ENCODE measurements at regions not wholly inside any gene's neighbourhood (a gene's known extent, or its start where the extent isn't known, plus 50 kb on each side); places are given as distances from the start of the nearest gene placed in this dataset.
"Not testable (repeated sequence)": the region's sequence is repeated elsewhere in the genome, so short reads cannot be mapped to it uniquely, and the experiment has no call there.

- Mint-ChIP-seq H3K27me3 (ENCODE audit: low read depth) (no peaks in the 10 kb centered on the region), H3K4me3 (no peak overlapping the region), H3K9me3 (peaks cover 74% of the 10 kb centered on the region), H3K36me3 (ENCODE audit: low read depth) (peaks cover 51% of the 10 kb centered on the region), H3K4me1 (ENCODE audit: low read depth) (peaks cover 13% of the 10 kb centered on the region), H3K27ac (no peak overlapping the region)
Measured at GRCh38 chr2:7755879-7756278, 838.7 kb downstream of the RNF144A start.

GRCh38 chr2:7758073-7758759 is 841.0 kb downstream of the RNF144A start:
- peak overlapping the region; percentile 18 for H3K27ac Mint-ChIP-seq
- H3K4me1 Mint-ChIP-seq (ENCODE audit: low read depth), result peaks cover 13% of the 10 kb centered on the region
- H3K9me3 Mint-ChIP-seq, result peaks cover 74% of the 10 kb centered on the region
- H3K4me3 Mint-ChIP-seq, result no peak overlapping the region
- H3K27me3 Mint-ChIP-seq (ENCODE audit: low read depth), result no peaks in the 10 kb centered on the region
- H3K36me3 Mint-ChIP-seq (ENCODE audit: low read depth), result peaks cover 47% of the 10 kb centered on the region

GRCh38 chr2:7759898-7760297 is 842.7 kb downstream of the RNF144A start:
- Mint-ChIP-seq H3K4me3 (no peak overlapping the region), H3K36me3 (ENCODE audit: low read depth) (peaks cover 44% of the 10 kb centered on the region), H3K27me3 (ENCODE audit: low read depth) (no peaks in the 10 kb centered on the region)

GRCh38 chr2:7763418-7763817 is 846.2 kb downstream of the RNF144A start:
- not testable (repeated sequence) for H3K4me3 Mint-ChIP-seq; H3K4me1 Mint-ChIP-seq (ENCODE audit: low read depth); H3K27ac Mint-ChIP-seq; H3K27me3 Mint-ChIP-seq (ENCODE audit: low read depth)
- H3K9me3 Mint-ChIP-seq, result peaks cover 41% of the 10 kb centered on the region
- peaks cover 29% of the 10 kb centered on the region for H3K36me3 Mint-ChIP-seq (ENCODE audit: low read depth)

More at GRCh38 chr2:7759898-7760297, 842.7 kb downstream of the RNF144A start:
- Mint-ChIP-seq H3K27ac (no peak overlapping the region), H3K4me1 (ENCODE audit: low read depth) (peaks cover 13% of the 10 kb centered on the region), H3K9me3 (peaks cover 70% of the 10 kb centered on the region)

- H3K4me3 Mint-ChIP-seq, result no peak overlapping the region
- H3K4me1 Mint-ChIP-seq (ENCODE audit: low read depth), result peaks cover 6% of the 10 kb centered on the region
- H3K27ac Mint-ChIP-seq, result no peak overlapping the region
- no peaks in the 10 kb centered on the region for H3K27me3 Mint-ChIP-seq (ENCODE audit: low read depth)
- H3K36me3 Mint-ChIP-seq (ENCODE audit: low read depth), result peaks cover 27% of the 10 kb centered on the region
- H3K9me3 Mint-ChIP-seq, result peaks cover 44% of the 10 kb centered on the region
Measured at GRCh38 chr2:7765236-7765635, 848.0 kb downstream of the RNF144A start.

GRCh38 chr2:7766088-7766722 is 849.0 kb downstream of the RNF144A start:
- Mint-ChIP-seq H3K4me1 (ENCODE audit: low read depth) (peaks cover 6% of the 10 kb centered on the region), H3K27me3 (ENCODE audit: low read depth) (no peaks in the 10 kb centered on the region), H3K27ac (peak overlapping the region; percentile 37), H3K36me3 (ENCODE audit: low read depth) (peaks cover 27% of the 10 kb centered on the region), H3K9me3 (peaks cover 44% of the 10 kb centered on the region), H3K4me3 (no peak overlapping the region)

GRCh38 chr2:7766978-7767565 is 849.9 kb downstream of the RNF144A start:
- Mint-ChIP-seq H3K27ac (peak overlapping the region; percentile 37), H3K27me3 (ENCODE audit: low read depth) (no peaks in the 10 kb centered on the region), H3K4me1 (ENCODE audit: low read depth) (peaks cover 9% of the 10 kb centered on the region), H3K36me3 (ENCODE audit: low read depth) (peaks cover 26% of the 10 kb centered on the region), H3K4me3 (no peak overlapping the region), H3K9me3 (peaks cover 41% of the 10 kb centered on the region)

GRCh38 chr2:7767902-7768301 is 850.7 kb downstream of the RNF144A start:
- peaks cover 15% of the 10 kb centered on the region for H3K4me1 Mint-ChIP-seq (ENCODE audit: low read depth)
- no peaks in the 10 kb centered on the region for H3K27me3 Mint-ChIP-seq (ENCODE audit: low read depth)
- peaks cover 20% of the 10 kb centered on the region for H3K36me3 Mint-ChIP-seq (ENCODE audit: low read depth)
- H3K27ac Mint-ChIP-seq, result no peak overlapping the region
- H3K4me3 Mint-ChIP-seq, result no peak overlapping the region
- peaks cover 34% of the 10 kb centered on the region for H3K9me3 Mint-ChIP-seq

GRCh38 chr2:7771781-7772180 is 854.6 kb downstream of the RNF144A start:
- H3K27me3 Mint-ChIP-seq (ENCODE audit: low read depth), result no peaks in the 10 kb centered on the region
- H3K36me3 Mint-ChIP-seq (ENCODE audit: low read depth), result peaks cover 13% of the 10 kb centered on the region
- H3K4me1 Mint-ChIP-seq (ENCODE audit: low read depth), result peaks cover 37% of the 10 kb centered on the region
- H3K9me3 Mint-ChIP-seq, result peaks cover 14% of the 10 kb centered on the region
- H3K27ac Mint-ChIP-seq, result no peak overlapping the region
- no peak overlapping the region for H3K4me3 Mint-ChIP-seq

- H3K27me3 Mint-ChIP-seq (ENCODE audit: low read depth), result no peaks in the 10 kb centered on the region
- H3K9me3 Mint-ChIP-seq, result peaks cover 14% of the 10 kb centered on the region
- H3K4me3 Mint-ChIP-seq, result peak overlapping the region; percentile 63
- peaks cover 38% of the 10 kb centered on the region for H3K4me1 Mint-ChIP-seq (ENCODE audit: low read depth)
- peaks cover 10% of the 10 kb centered on the region for H3K36me3 Mint-ChIP-seq (ENCODE audit: low read depth)
- H3K27ac Mint-ChIP-seq, result peak overlapping the region; percentile 79
Measured at GRCh38 chr2:7773362-7774360, 856.4 kb downstream of the RNF144A start.

GRCh38 chr2:7774481-7774880 is 857.3 kb downstream of the RNF144A start:
- no peaks in the 10 kb centered on the region for H3K27me3 Mint-ChIP-seq (ENCODE audit: low read depth)
- H3K4me1 Mint-ChIP-seq (ENCODE audit: low read depth), result peaks cover 38% of the 10 kb centered on the region
- peaks cover 12% of the 10 kb centered on the region for H3K36me3 Mint-ChIP-seq (ENCODE audit: low read depth)
- peaks cover 5% of the 10 kb centered on the region for H3K9me3 Mint-ChIP-seq
- peak overlapping the region; percentile 66 for H3K27ac Mint-ChIP-seq
- peak overlapping the region; percentile 63 for H3K4me3 Mint-ChIP-seq

GRCh38 chr2:7777668-7778067 is 860.5 kb downstream of the RNF144A start:
- peaks cover 6% of the 10 kb centered on the region for H3K9me3 Mint-ChIP-seq

GRCh38 chr2:7780321-7780720 is 863.1 kb downstream of the RNF144A start:
- Mint-ChIP-seq H3K27me3 (ENCODE audit: low read depth) (no peaks in the 10 kb centered on the region), H3K27ac (no peak overlapping the region), H3K4me1 (ENCODE audit: low read depth) (peaks cover 12% of the 10 kb centered on the region), H3K9me3 (peaks cover 12% of the 10 kb centered on the region), H3K36me3 (ENCODE audit: low read depth) (peaks cover 18% of the 10 kb centered on the region), H3K4me3 (no peak overlapping the region)

More at GRCh38 chr2:7777668-7778067, 860.5 kb downstream of the RNF144A start:
- no peak overlapping the region for H3K27ac Mint-ChIP-seq
- H3K36me3 Mint-ChIP-seq (ENCODE audit: low read depth), result peaks cover 14% of the 10 kb centered on the region
- peaks cover 32% of the 10 kb centered on the region for H3K4me1 Mint-ChIP-seq (ENCODE audit: low read depth)
- H3K27me3 Mint-ChIP-seq (ENCODE audit: low read depth), result no peaks in the 10 kb centered on the region
- no peak overlapping the region for H3K4me3 Mint-ChIP-seq

- Mint-ChIP-seq H3K27me3 (ENCODE audit: low read depth) (no peaks in the 10 kb centered on the region), H3K4me3 (no peak overlapping the region), H3K27ac (no peak overlapping the region), H3K36me3 (ENCODE audit: low read depth) (peaks cover 11% of the 10 kb centered on the region), H3K9me3 (peaks cover 10% of the 10 kb centered on the region), H3K4me1 (ENCODE audit: low read depth) (peaks cover 5% of the 10 kb centered on the region)
Measured at GRCh38 chr2:7785700-7786099, 868.5 kb downstream of the RNF144A start.
